GM12864 (cell line): ENCODE measurements at regions not wholly inside any gene's neighbourhood (a gene's known extent, or its start where the extent isn't known, plus 50 kb on each side); places are given as distances from the start of the nearest gene placed in this dataset.

Source experiments
- DNase-seq: peaks from one replicate; pipeline ENCODE4 v3.0.0-alpha.2; 2011; ENCODE audit warnings: low read depth
- H3K4me3 ChIP-seq: 2 replicates; pipeline ENCODE4 v1.5.1; 2011; ENCODE audit warnings: mild to moderate bottlenecking, low read depth, low read length, control low read depth
- CTCF ChIP-seq: IDR thresholded peaks from 2 replicates; pipeline ENCODE4 v1.5.1; 2011; ENCODE audit warnings: low read depth, mild to moderate bottlenecking, moderate library complexity, low read length, control low read depth, inconsistent platforms; ENCODE audit errors: missing control alignments

GRCh38 chr14:103186909-103187586 is 63.8 kb downstream of the TNFAIP2 start:
- H3K4me3 ChIP-seq = no peak overlapping the region
- no peak for DNase-seq
- no peak for TF ChIP-seq CTCF

DNA sequence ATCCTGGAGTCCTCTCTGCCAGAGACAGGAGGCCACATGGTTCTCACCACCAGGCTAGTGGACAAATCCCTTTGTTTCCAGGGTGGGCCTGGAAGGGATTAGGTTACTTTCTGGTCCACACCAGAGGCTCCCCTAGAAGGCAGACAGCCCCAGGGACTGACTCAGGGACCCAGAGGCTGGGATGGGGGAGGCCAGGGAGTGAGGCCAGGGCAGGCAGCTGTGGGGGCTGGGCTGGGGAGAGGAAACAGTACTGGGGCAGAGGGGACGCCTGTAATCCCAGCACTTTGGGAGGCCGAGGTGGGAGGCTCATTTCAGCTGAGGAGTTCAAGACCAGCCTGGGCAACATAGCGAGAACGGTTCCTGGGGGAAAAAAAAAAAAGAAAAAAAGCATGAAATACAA is 64.7 kb downstream of the TNFAIP2 start:
- no peak overlapping the region for H3K4me3 ChIP-seq
- no peak for TF ChIP-seq CTCF
- no peak for DNase-seq

- peak; percentile 32 for TF ChIP-seq CTCF
- H3K4me3 ChIP-seq = no peak overlapping the region
- no peak for DNase-seq
These were observed 65.7 kb downstream of the TNFAIP2 start for GRCh38 chr14:103188810-103189480.

DNA sequence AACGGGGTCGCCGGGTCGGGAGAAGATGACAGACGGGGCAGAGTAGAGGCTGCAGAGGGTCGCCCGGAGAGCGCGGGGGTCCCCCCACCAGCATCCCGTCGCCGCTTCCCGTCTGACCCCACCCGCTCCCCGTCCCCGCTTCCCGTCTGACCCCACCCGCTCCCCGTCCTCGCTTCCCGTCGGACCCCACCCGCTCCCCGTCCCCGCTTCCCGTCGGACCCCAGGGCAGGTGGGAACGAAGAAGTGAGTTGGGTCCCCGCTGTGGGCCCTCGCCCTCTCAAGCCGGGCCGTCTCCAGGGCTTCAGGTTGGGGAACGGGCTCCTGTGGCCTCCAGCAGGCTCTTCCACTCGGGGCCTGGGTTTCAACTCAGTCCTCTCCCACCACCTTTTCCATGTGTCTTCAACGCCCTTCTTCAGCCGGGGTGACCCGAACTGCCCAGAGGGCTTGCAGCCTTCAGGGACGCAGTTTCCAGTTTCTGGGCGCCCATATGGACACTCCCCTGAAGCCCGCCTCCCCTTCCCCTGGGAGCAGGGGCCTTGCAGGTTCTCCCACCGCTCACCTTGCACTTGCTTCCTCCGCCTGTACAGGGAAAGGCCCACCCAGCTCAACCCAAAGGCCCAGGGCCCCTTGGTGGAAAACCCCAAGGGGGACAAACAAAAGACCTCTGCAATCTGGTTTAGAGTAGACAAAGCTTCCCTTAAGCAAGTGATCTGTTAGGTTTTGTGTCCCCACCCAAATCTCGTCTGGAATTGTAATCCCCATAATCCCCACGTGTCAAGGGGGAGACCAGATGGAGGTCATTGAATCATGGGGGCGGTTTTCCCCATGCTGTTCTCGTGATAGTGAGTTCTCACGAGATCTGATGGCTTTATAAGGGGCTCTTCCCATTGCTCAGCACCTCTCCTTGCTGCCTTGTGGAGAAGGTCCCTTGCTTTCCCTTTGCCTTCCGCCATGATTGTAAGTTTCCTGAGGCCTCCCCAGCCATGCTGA is 66.5 kb downstream of the TNFAIP2 start:
- TF ChIP-seq CTCF = no peak
- no peak for DNase-seq
- H3K4me3 ChIP-seq = no peak overlapping the region

GRCh38 chr14:103190741-103191140 is 67.5 kb downstream of the TNFAIP2 start:
- DNase-seq = no peak
- H3K4me3 ChIP-seq = no peak overlapping the region
- TF ChIP-seq CTCF = no peak

DNA sequence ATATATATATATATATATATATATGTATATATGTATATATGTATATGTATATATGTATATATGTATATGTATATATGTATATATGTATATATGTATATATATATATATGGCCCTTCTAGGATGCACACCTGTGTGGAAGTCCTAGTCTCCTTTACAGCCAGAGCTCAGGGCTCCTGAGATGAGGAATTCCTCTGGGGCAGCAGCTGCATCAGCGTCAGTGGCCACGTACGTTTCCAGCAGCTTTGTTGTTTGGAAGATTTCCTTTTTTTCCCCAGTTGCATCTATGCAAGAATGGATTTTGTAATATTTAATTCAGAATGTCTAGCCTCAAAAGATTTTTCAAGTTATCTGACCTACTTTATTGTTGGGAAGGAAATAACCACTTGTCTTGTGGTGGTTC is 68.6 kb downstream of the TNFAIP2 start:
- TF ChIP-seq CTCF = no peak
- no peak for DNase-seq

More for the DNA sequence above, 68.6 kb downstream of the TNFAIP2 start:
- no peak overlapping the region for H3K4me3 ChIP-seq
